Neural cell (in vitro differentiated cells): ENCODE measurements at regions not wholly inside any gene's neighbourhood (a gene's known extent, or its start where the extent isn't known, plus 50 kb on each side); places are given as distances from the start of the nearest gene placed in this dataset.

Experiments
- CTCF ChIP-seq: fragments of 450-650 bp; IDR thresholded peaks from 2 replicates; pipeline ENCODE4 v1.5.1; 2014; ENCODE audit warnings: antibody characterized with exemption, mild to moderate bottlenecking, moderate library complexity; ENCODE audit not compliant: poor library complexity, severe bottlenecking
- EP300 ChIP-seq: fragments of 450-650 bp; conservative IDR thresholded peaks from 2 replicates; pipeline ENCODE4 v1.6.1; 2014; ENCODE audit warnings: antibody characterized with exemption, mild to moderate bottlenecking, moderate library complexity; ENCODE audit not compliant: poor library complexity, severe bottlenecking
- EZH2 ChIP-seq: fragments of 200-600, 300-800 bp; shearing (Covaris generic), sonication (generic); IDR thresholded peaks from 2 replicates; pipeline ENCODE4 v1.6.1; 2014; ENCODE audit warnings: antibody characterized with exemption, low read length, borderline replicate concordance, mild to moderate bottlenecking; ENCODE audit not compliant: insufficient read depth, poor library complexity, severe bottlenecking

- TF ChIP-seq EZH2: no peak
- TF ChIP-seq EP300: no peak
- no peak for TF ChIP-seq CTCF
These were observed 88.5 kb upstream of the PHACTR3 start for GRCh38 chr20:59515906-59516209.
